ENCODE measurements at regions not wholly inside any gene's neighbourhood (a gene's known extent, or its start where the extent isn't known, plus 50 kb on each side); places are given as distances from the start of the nearest gene placed in this dataset.

DNA sequence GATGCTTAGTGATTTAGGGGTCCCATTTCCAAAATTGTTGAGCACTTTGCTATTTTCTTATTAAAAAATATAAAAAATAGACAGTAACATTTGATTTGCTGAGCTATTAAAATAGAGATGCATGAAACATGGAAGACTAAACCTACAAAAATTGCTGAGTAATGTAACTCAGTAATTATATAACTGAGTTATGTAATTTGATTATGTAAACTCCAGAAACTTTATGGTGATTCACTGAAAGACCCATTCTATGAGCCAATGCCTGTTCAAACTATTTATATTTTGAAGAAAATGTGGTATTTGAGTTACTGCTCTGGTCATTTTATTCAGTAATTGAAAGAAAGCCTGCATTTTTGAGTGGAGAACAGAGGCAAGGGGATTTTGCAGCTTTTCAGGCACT lies 1221.5 kb upstream of the ALCAM start:
- TF ChIP-seq, protein P1, sequence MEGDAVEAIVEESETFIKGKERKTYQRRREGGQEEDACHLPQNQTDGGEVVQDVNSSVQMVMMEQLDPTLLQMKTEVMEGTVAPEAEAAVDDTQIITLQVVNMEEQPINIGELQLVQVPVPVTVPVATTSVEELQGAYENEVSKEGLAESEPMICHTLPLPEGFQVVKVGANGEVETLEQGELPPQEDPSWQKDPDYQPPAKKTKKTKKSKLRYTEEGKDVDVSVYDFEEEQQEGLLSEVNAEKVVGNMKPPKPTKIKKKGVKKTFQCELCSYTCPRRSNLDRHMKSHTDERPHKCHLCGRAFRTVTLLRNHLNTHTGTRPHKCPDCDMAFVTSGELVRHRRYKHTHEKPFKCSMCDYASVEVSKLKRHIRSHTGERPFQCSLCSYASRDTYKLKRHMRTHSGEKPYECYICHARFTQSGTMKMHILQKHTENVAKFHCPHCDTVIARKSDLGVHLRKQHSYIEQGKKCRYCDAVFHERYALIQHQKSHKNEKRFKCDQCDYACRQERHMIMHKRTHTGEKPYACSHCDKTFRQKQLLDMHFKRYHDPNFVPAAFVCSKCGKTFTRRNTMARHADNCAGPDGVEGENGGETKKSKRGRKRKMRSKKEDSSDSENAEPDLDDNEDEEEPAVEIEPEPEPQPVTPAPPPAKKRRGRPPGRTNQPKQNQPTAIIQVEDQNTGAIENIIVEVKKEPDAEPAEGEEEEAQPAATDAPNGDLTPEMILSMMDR (IDR thresholded peaks at IDR 0.05), result no peak
- no peaks in the 10 kb centered on the region for H3K9me3 Mint-ChIP-seq (ENCODE audit: low read depth)
- H3K36me3 Mint-ChIP-seq (ENCODE audit: low read depth), result no peaks in the 10 kb centered on the region
- no peak for DNase-seq (ENCODE audit: low spot score)
- H3K4me1 Mint-ChIP-seq (ENCODE audit: low read depth), result no peaks in the 10 kb centered on the region
- H3K27me3 Mint-ChIP-seq (ENCODE audit: low read depth), result no peaks in the 10 kb centered on the region
- no peak overlapping the region for H3K27ac Mint-ChIP-seq (ENCODE audit: unreplicated experiment)
- no peak overlapping the region for H3K4me3 Mint-ChIP-seq (ENCODE audit: unreplicated experiment)

DNA sequence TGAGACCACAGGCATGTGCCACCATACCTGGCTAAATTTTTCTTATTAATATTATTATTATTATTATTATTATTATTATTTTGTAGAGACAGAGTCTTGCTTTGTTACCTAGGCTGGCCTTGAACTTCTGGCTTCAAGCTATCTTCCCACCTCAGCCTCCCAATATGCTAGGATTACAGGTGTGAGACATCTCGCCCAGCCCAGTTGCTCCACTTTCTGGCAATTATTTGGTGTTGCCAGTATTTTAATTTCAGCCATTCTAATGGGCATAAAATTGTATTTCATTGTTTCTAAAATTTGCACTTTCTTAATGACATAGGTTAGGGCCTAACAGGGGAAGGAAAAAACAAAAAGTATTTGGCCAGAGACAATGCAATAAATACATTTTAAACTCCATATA lies 1217.6 kb upstream of the ALCAM start:
- TF ChIP-seq, protein P1 (IDR thresholded peaks at IDR 0.05), result no peak
- H3K27ac Mint-ChIP-seq (ENCODE audit: unreplicated experiment), result no peak overlapping the region
- H3K36me3 Mint-ChIP-seq (ENCODE audit: low read depth), result no peaks in the 10 kb centered on the region
- no peak overlapping the region for H3K4me3 Mint-ChIP-seq (ENCODE audit: unreplicated experiment)
- H3K4me1 Mint-ChIP-seq (ENCODE audit: low read depth), result no peaks in the 10 kb centered on the region
- no peaks in the 10 kb centered on the region for H3K27me3 Mint-ChIP-seq (ENCODE audit: low read depth)
- no peaks in the 10 kb centered on the region for H3K9me3 Mint-ChIP-seq (ENCODE audit: low read depth)
- DNase-seq (ENCODE audit: low spot score), result no peak

DNA sequence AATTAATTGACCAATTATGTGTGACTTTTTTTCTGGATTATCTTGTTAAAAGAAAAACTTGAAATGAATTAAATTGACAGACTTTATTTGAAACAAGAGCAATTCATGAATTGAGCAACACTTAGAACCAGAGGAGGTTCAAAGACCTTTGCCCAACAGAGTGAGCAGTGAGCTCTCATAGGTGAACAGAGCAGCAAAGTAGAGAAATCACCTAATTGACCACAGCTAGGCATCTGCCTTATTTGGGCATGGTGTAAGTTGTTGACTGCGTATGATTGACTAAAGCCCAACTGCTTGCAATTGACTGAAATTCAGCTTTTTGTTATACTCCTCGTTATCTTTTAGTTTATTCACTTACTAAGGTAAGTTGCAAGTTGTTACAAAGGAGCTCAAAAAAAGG lies 1216.0 kb upstream of the ALCAM start:
- no peaks in the 10 kb centered on the region for H3K9me3 Mint-ChIP-seq (ENCODE audit: low read depth)
- H3K4me1 Mint-ChIP-seq (ENCODE audit: low read depth), result no peaks in the 10 kb centered on the region
- TF ChIP-seq, protein P1 (IDR thresholded peaks at IDR 0.05), result no peak
- no peak overlapping the region for H3K4me3 Mint-ChIP-seq (ENCODE audit: unreplicated experiment)
- H3K36me3 Mint-ChIP-seq (ENCODE audit: low read depth), result no peaks in the 10 kb centered on the region
- H3K27ac Mint-ChIP-seq (ENCODE audit: unreplicated experiment), result no peak overlapping the region
- no peaks in the 10 kb centered on the region for H3K27me3 Mint-ChIP-seq (ENCODE audit: low read depth)
- no peak for DNase-seq (ENCODE audit: low spot score)

DNA sequence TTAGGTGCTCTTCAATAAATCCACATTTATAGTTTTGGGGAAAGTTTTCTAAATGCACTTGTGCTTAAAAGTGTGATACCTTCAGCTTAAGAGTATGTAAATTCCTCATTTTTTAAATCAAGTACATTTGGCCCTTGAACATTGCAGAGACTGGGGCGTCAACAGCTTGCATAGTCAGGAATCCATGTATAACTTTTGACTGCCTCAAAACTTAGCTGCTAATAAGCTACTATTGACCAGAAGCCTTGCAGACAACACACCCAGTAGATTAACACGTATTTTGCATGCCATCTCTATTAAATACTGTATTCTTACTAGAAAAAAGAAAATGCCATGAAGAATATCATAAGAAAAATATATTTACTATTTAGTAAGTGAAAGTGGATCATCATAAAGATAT lies 1211.8 kb upstream of the ALCAM start:
- Mint-ChIP-seq H3K27me3 (ENCODE audit: low read depth) (no peaks in the 10 kb centered on the region), H3K27ac (ENCODE audit: unreplicated experiment) (no peak overlapping the region), H3K4me3 (ENCODE audit: unreplicated experiment) (no peak overlapping the region), H3K4me1 (ENCODE audit: low read depth) (no peaks in the 10 kb centered on the region), H3K36me3 (ENCODE audit: low read depth) (no peaks in the 10 kb centered on the region), H3K9me3 (ENCODE audit: low read depth) (no peaks in the 10 kb centered on the region)
- TF ChIP-seq, protein P1 (IDR thresholded peaks at IDR 0.05), result no peak
- DNase-seq (ENCODE audit: low spot score), result no peak

DNA sequence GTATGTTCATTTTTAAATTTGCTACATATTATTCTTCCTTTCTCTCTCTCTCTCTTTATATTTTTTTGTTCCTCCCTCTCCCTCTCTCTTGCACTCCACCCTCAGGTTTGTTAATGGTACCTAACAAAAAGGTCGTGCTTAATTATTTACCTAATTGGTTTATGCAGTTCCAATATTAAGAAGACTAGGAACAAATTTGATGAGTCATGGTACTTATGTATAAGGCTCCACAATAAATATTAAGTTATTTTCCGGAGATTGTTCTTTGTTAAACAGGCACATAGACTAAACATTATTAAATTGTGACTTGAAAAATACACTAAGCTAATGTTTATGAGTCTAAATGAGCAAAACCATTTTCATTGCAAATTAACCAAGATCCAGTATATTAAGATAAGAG lies 1200.8 kb upstream of the ALCAM start:
- no peak overlapping the region for H3K27ac Mint-ChIP-seq (ENCODE audit: unreplicated experiment)

More for the DNA sequence above, 1200.8 kb upstream of the ALCAM start:
- Mint-ChIP-seq H3K9me3 (ENCODE audit: low read depth) (peaks cover 15% of the 10 kb centered on the region), H3K36me3 (ENCODE audit: low read depth) (peaks cover 6% of the 10 kb centered on the region), H3K4me1 (ENCODE audit: low read depth) (no peaks in the 10 kb centered on the region), H3K4me3 (ENCODE audit: unreplicated experiment) (no peak overlapping the region), H3K27me3 (ENCODE audit: low read depth) (no peaks in the 10 kb centered on the region)
- DNase-seq (ENCODE audit: low spot score), result no peak
- TF ChIP-seq, protein P1 (IDR thresholded peaks at IDR 0.05), result no peak
